Subcutaneous abdominal adipose tissue (tissue), 5 donors: ENCODE measurements at regions not wholly inside any gene's neighbourhood (a gene's known extent, or its start where the extent isn't known, plus 50 kb on each side); places are given as distances from the start of the nearest gene placed in this dataset.
"Not testable (repeated sequence)": the region's sequence is repeated elsewhere in the genome, so short reads cannot be mapped to it uniquely, and the experiment has no call there.

Experiments
- H3K27ac ChIP-seq: one replicate; pipeline ENCODE4 v1.7.0; 2013; ENCODE audit warnings: low read depth, mild to moderate bottlenecking, inconsistent platforms, low read length, moderate library complexity
- H3K27me3 ChIP-seq, 5 donors: one replicate each; pipeline ENCODE4 v1.7.0; 2013; ENCODE audit warnings: low read length in 5 of 5, inconsistent platforms in 1 of 5; ENCODE audit not compliant: control insufficient read depth in 5 of 5, insufficient read depth in 4 of 5
- H3K36me3 ChIP-seq, 5 donors: one replicate each; pipeline ENCODE4 v1.7.0; 2013; ENCODE audit warnings: low read length in 5 of 5; ENCODE audit not compliant: control insufficient read depth in 5 of 5, insufficient read depth in 5 of 5
- H3K4me1 ChIP-seq, 5 donors: one replicate each; pipeline ENCODE4 v1.7.0; 2013; ENCODE audit warnings: low read length in 5 of 5, mild to moderate bottlenecking in 3 of 5, moderate library complexity in 1 of 5; ENCODE audit not compliant: control insufficient read depth in 5 of 5, insufficient read depth in 5 of 5
- H3K4me3 ChIP-seq, 5 donors: one replicate each; pipeline ENCODE4 v1.7.0; 2013; ENCODE audit warnings: low read length in 5 of 5, low read depth in 1 of 5
- H3K9ac ChIP-seq, 5 donors: one replicate each; pipeline ENCODE4 v1.7.0; 2013; ENCODE audit warnings: low read length in 5 of 5, mild to moderate bottlenecking in 4 of 5, moderate library complexity in 3 of 5
- H3K9me3 ChIP-seq, 5 donors: one replicate each; pipeline ENCODE4 v1.7.0; 2013; ENCODE audit warnings: low read length in 5 of 5; ENCODE audit not compliant: control insufficient read depth in 5 of 5
- donor health status: healthy.
- donor health status: healthy.
- donor health status: healthy.
- donor health status: healthy.
- donor health status: healthy.

GRCh38 chr6:159533016-159533415, 160.0 kb downstream of the SOD2 start:
- H3K27me3 ChIP-seq = peaks cover 0 to 4% (median 0%) of the 10 kb centered on the region in 5 donors
- no peak overlapping the region for H3K4me3 ChIP-seq
- no peak overlapping the region for H3K27ac ChIP-seq
- no peaks in the 10 kb centered on the region for H3K36me3 ChIP-seq
- no peak overlapping the region for H3K9ac ChIP-seq
- peaks cover 0 to 9% (median 2%) of the 10 kb centered on the region in 5 donors for H3K4me1 ChIP-seq
- no peaks in the 10 kb centered on the region for H3K9me3 ChIP-seq

GRCh38 chr6:159532155-159532554, 160.9 kb downstream of the SOD2 start:
- H3K9me3 ChIP-seq = no peaks in the 10 kb centered on the region
- peaks cover 0 to 4% (median 0%) of the 10 kb centered on the region in 5 donors for H3K27me3 ChIP-seq
- H3K36me3 ChIP-seq = no peaks in the 10 kb centered on the region
- H3K4me3 ChIP-seq = no peak overlapping the region
- H3K27ac ChIP-seq = no peak overlapping the region
- H3K9ac ChIP-seq = no peak overlapping the region
- H3K4me1 ChIP-seq = peaks cover 0 to 9% (median 2%) of the 10 kb centered on the region in 5 donors

DNA sequence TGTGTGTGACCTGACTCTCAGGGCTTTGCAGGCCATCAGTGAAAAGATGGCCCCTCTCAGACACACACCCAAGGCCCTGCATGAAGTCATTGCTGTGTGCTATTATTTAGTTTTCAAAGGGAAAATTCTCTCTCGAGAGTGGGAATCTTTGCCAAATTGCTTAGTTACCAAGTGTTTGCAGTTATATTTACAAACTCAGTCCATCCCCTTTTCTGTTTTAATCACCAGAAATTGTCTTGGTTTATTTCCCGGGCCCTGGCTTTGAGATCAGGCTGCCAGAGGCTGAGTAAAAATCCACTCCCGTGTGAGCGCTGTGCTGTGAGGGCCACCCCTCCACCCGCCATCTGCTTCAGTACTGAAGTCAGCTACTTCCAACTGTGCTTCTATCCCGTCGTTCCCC, 163.1 kb downstream of the SOD2 start:
- no peak overlapping the region for H3K9ac ChIP-seq
- H3K27me3 ChIP-seq = peaks cover 0 to 4% (median 0%) of the 10 kb centered on the region in 5 donors
- H3K9me3 ChIP-seq = no peaks in the 10 kb centered on the region
- H3K4me3 ChIP-seq = no peak overlapping the region
- H3K27ac ChIP-seq = no peak overlapping the region
- no peaks in the 10 kb centered on the region for H3K36me3 ChIP-seq
- H3K4me1 ChIP-seq = peaks cover 0 to 9% (median 2%) of the 10 kb centered on the region in 5 donors

GRCh38 chr6:159527351-159527750, 165.7 kb downstream of the SOD2 start:
- Histone ChIP-seq H3K27ac (no peak overlapping the region), H3K4me1 (peaks cover 0 to 9% (median 2%) of the 10 kb centered on the region in 5 donors), H3K36me3 (no peaks in the 10 kb centered on the region), H3K9ac (no peak overlapping the region), H3K9me3 (no peaks in the 10 kb centered on the region), H3K4me3 (no peak overlapping the region), H3K27me3 (peaks cover 0 to 4% (median 0%) of the 10 kb centered on the region in 5 donors)

GRCh38 chr6:159525445-159526025, 167.5 kb downstream of the SOD2 start:
- no peak overlapping the region for H3K4me3 ChIP-seq
- H3K4me1 ChIP-seq = peaks cover 0 to 8% (median 2%) of the 10 kb centered on the region in 5 donors
- peaks cover 0 to 4% (median 0%) of the 10 kb centered on the region in 5 donors for H3K27me3 ChIP-seq
- no peaks in the 10 kb centered on the region for H3K36me3 ChIP-seq
- H3K9me3 ChIP-seq = no peaks in the 10 kb centered on the region
- no peak overlapping the region for H3K9ac ChIP-seq
- no peak overlapping the region for H3K27ac ChIP-seq

- Histone ChIP-seq H3K36me3 (no peaks in the 10 kb centered on the region), H3K9ac (no peak overlapping the region), H3K27me3 (peaks cover 0 to 4% (median 0%) of the 10 kb centered on the region in 5 donors), H3K4me3 (no peak overlapping the region), H3K27ac (no peak overlapping the region), H3K4me1 (no peaks in the 10 kb centered on the region), H3K9me3 (peaks cover 0 to 3% (median 0%) of the 10 kb centered on the region in 5 donors)
Observed at GRCh38 chr6:159522877-159523547, 170.0 kb downstream of the SOD2 start.

GRCh38 chr6:159521962-159522361, 171.1 kb downstream of the SOD2 start:
- Histone ChIP-seq H3K9me3 (peaks cover 0 to 3% (median 0%) of the 10 kb centered on the region in 5 donors), H3K9ac (no peak overlapping the region), H3K27me3 (peaks cover 0 to 4% (median 0%) of the 10 kb centered on the region in 5 donors), H3K4me3 (no peak overlapping the region), H3K4me1 (no peaks in the 10 kb centered on the region), H3K36me3 (no peaks in the 10 kb centered on the region), H3K27ac (no peak overlapping the region)

DNA sequence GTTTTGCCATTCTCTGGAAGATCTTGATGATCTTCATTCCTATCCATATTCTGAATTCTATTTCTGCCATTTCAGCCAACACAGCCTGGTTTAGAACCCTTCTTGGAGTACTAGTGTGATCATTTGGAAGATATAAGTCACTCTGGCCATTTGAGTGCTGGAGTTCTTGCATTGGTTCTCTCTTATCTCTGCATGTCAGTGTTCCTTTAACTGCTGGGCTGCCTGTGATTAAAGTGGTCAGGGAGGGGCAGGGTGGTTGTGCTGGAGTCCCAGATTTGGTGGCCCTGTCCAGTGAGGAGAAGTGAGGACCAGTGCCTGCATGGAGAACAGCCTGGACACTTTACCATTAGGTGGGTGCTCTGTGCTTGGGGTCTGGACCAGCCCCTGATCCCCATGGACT, 173.0 kb downstream of the SOD2 start:
- Histone ChIP-seq H3K4me3 (no peak overlapping the region), H3K27me3 (peaks cover 0 to 4% (median 0%) of the 10 kb centered on the region in 5 donors)

DNA sequence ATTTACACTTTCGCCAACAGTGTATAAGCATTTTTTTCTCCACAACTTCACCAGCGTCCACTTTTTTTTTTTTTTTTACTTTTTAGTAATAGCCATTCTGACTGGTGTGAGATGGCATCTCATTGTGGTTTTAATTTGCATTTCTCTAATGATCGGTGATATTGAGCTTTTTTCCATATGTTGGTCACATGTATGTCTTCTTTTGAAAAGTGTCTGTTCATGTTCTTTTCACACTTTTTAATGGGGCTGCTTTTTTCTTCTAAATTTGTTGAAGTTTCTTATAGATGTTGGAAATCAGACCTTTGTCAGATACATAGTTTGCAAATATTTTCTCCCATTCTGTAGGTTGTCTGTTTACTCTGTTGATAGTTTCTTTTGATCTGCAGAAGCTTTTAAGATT, 177.2 kb downstream of the SOD2 start:
- not testable (repeated sequence) for H3K4me1 ChIP-seq

More for the DNA sequence above, 173.0 kb downstream of the SOD2 start:
- Histone ChIP-seq H3K27ac (no peak overlapping the region), H3K9ac (no peak overlapping the region), H3K36me3 (no peaks in the 10 kb centered on the region), H3K4me1 (no peaks in the 10 kb centered on the region), H3K9me3 (peaks cover 0 to 13% (median 0%) of the 10 kb centered on the region in 5 donors)

DNA sequence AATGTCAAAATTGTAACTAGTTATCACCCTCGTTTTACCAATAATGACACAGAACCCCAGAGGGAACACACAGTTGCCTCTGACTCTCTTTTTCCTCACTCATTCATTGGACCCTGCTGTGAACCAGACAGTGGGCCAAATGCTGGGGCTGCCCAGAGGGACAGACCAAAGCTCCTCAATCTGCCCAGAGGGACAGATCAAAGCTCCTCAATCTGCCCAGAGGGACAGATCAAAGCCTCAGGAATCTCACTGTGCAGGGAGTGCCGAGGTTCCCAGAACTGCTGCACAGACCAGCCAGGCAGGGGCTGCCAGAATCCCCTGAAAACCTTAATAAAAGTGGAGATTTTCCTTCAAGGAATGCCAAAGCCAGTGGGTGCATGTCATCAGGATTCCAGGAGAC, 179.1 kb downstream of the SOD2 start:
- no peak overlapping the region for H3K27ac ChIP-seq
- H3K4me1 ChIP-seq = peaks cover 0 to 2% (median 0%) of the 10 kb centered on the region in 5 donors
- H3K9ac ChIP-seq = no peak overlapping the region
- H3K9me3 ChIP-seq = peaks cover 0 to 12% (median 0%) of the 10 kb centered on the region in 5 donors
- H3K27me3 ChIP-seq = no peaks in the 10 kb centered on the region
- no peak overlapping the region for H3K4me3 ChIP-seq
- H3K36me3 ChIP-seq = no peaks in the 10 kb centered on the region

More for the DNA sequence above, 177.2 kb downstream of the SOD2 start:
- not testable (repeated sequence) for H3K27me3 ChIP-seq, H3K4me3 ChIP-seq, H3K9ac ChIP-seq, H3K36me3 ChIP-seq, H3K27ac ChIP-seq
- peaks cover 0 to 13% (median 0%) of the 10 kb centered on the region in 5 donors for H3K9me3 ChIP-seq
